HepG2 (cell line): ENCODE measurements at regions not wholly inside any gene's neighbourhood (a gene's known extent, or its start where the extent isn't known, plus 50 kb on each side); places are given as distances from the start of the nearest gene placed in this dataset.

Source experiments
- EZH2 ChIP-seq: conservative IDR thresholded peaks from 2 replicates; pipeline ENCODE4 v1.6.1; 2012; ENCODE audit warnings: mild to moderate bottlenecking, low read depth, low read length, moderate library complexity
- NPAS2 ChIP-seq: sonication (generic); formaldehyde crosslinking; IDR thresholded peaks from 2 replicates; pipeline ENCODE4 v1.8.0; 2022; ENCODE audit warnings: mild to moderate bottlenecking, missing genetic modification reagents, borderline replicate concordance
- U2AF2 ChIP-seq: fragments of 200-400 bp; formaldehyde crosslinking; IDR thresholded peaks from 2 replicates; pipeline ENCODE4 v1.6.1; 2017; ENCODE audit warnings: low read depth, mild to moderate bottlenecking, low read length
- ZNF660 ChIP-seq: sonication (generic); formaldehyde crosslinking; IDR thresholded peaks from 2 replicates; pipeline ENCODE4 v1.5.1; 2020; ENCODE audit warnings: mild to moderate bottlenecking, low read depth, missing genetic modification reagents, borderline replicate concordance
- TF ChIP-seq, protein P1 (sequence below): IDR thresholded peaks from 2 replicates; pipeline ENCODE4 v1.6.1; 2016
- TF ChIP-seq, protein P2 (sequence below): sonication (generic); formaldehyde crosslinking; IDR thresholded peaks from 2 replicates; pipeline ENCODE4 v1.4.0; 2020; ENCODE audit warnings: mild to moderate bottlenecking, missing genetic modification reagents

DNA sequence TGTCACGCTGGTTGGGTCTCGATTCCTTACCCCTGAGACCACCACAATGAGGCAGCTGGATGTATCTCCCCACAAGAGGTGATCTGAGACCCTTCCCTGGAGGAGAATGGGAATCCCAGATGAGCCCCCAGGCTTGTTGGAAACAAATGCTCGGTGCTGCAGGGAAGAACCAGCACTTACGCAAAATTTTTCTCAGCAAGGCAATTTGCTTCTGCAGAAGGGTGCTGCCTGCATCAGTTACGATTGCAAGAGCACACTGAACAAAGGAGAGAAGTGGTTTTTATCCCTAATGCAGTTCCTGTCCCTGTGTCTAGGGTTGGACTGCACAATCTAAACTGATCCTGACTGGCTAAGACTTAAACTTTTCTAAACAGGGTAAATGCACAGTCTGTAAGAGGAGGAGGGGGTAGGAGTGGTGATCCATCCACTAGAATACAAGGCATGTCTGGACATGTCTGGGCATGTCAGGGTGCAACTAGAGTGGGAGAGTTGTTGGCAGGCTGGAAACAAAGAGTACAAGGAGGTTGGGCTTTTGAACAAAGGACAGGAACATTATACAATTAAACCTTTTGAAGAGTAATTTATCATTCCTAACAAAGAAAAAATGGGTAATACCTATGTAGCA is 114.9 kb upstream of the FAM3C start:
- TF ChIP-seq U2AF2 = no peak
- TF ChIP-seq EZH2 = no peak
- TF ChIP-seq ZNF660 (CRISPR knock-in tag) = no peak
- TF ChIP-seq NPAS2 (CRISPR knock-in tag) = no peak
- TF ChIP-seq, protein P1, sequence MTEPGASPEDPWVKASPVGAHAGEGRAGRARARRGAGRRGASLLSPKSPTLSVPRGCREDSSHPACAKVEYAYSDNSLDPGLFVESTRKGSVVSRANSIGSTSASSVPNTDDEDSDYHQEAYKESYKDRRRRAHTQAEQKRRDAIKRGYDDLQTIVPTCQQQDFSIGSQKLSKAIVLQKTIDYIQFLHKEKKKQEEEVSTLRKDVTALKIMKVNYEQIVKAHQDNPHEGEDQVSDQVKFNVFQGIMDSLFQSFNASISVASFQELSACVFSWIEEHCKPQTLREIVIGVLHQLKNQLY (CRISPR knock-in tag) = no peak
- TF ChIP-seq, protein P2, sequence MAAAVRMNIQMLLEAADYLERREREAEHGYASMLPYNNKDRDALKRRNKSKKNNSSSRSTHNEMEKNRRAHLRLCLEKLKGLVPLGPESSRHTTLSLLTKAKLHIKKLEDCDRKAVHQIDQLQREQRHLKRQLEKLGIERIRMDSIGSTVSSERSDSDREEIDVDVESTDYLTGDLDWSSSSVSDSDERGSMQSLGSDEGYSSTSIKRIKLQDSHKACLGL (CRISPR knock-in tag) = no peak
